Amygdala (tissue), 56 donors: ENCODE measurements at regions not wholly inside any gene's neighbourhood (a gene's known extent, or its start where the extent isn't known, plus 50 kb on each side); places are given as distances from the start of the nearest gene placed in this dataset.
"Not testable (repeated sequence)": the region's sequence is repeated elsewhere in the genome, so short reads cannot be mapped to it uniquely, and the experiment has no call there.

Source experiments
- DNase-seq, 56 donors: peaks; one replicate each; lab custom pipeline; 2025; lab: John Stamatoyannopoulos, UW

- DNase-seq = no peak
Observed at GRCh38 chr12:92062539-92063493, 82.8 kb downstream of the BTG1 start.

- DNase-seq = no peak
Observed at GRCh38 chr12:92061061-92061460, 84.6 kb downstream of the BTG1 start.

DNA sequence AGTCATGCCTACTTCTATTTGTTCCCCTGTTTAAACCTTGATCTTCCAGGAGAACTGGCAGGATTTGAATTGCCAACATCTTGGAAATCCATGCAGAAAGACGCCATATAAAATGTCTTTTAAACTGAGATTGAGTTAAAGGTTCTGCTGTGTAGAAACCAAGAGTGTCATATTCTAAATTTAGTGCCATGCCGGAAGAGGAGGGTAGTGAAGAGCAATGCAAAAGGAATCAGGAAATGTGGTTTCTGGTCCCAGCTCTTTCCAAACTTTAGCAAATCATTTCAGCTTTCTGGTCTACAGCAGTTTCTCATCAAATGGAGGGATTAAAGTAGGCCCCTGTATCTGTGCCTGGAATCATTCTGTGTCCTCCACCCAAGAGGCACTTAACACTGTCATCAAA lies 85.7 kb downstream of the BTG1 start:
- no peak for DNase-seq

GRCh38 chr12:92058664-92059063 lies 87.0 kb downstream of the BTG1 start:
- no peak for DNase-seq

DNA sequence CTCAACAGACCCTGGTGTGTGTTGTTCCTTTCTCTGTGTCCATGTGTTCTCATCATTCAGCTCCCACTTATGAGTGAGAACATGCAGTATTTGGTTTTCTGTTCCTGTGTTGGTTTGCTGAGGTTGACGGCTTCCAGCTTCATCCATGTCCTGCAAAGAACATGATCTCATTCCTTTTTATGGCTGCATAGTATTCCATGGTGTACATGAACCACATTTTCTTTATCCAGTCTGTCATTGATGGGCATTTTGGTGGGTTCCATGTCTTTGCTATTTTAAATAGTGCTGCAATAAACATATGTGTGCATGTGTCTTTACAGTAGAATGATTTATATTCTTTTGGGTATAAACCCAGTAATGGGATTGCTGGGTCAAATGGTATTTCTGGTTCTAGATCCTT lies 88.9 kb downstream of the BTG1 start:
- DNase-seq = not testable (repeated sequence)

DNA sequence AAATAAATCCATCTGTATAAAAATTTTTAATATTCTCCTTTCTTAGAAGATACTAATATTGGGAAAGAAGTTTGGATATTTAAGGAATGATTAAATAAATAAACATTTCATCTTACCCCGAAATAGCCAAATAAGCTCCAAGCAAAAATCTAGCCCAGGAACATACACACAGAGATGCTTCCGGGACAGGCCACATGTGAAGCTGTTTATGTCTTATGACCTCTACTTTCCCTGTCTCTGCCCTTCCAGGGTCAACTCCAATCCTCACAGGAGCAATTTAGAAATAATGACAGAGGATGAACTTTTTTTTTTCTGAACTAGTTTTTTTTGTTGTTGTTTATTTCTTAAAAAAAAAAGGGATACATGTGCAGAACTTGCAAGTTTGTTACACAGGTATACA lies 89.4 kb downstream of the BTG1 start:
- DNase-seq = no peak

- DNase-seq = no peak
Observed at GRCh38 chr12:92055877-92056276, 89.8 kb downstream of the BTG1 start.

GRCh38 chr12:92051441-92051840 lies 94.2 kb downstream of the BTG1 start:
- DNase-seq = no peak

DNA sequence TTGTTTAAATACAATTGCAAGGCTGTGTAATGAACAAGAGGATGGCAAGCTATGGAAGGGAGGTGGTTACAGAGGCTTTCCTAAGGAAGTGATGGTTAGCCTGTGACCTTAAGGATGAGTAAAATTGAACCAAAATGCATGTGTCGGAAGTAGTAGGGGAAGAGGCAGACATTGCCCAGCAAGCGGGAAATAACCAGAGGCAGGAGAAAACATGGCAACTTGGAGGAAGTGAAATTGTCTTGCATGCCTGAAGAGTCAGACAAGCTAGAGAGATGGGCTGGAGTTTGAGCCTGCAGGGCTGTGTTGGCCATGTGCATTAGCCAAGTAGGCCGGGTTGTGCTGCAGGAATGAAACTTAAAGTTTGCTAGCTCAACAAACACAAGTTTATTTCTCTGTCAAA lies 96.2 kb downstream of the BTG1 start:
- no peak for DNase-seq

- no peak for DNase-seq
Observed at GRCh38 chr12:92047393-92047826, 98.2 kb downstream of the BTG1 start.

DNA sequence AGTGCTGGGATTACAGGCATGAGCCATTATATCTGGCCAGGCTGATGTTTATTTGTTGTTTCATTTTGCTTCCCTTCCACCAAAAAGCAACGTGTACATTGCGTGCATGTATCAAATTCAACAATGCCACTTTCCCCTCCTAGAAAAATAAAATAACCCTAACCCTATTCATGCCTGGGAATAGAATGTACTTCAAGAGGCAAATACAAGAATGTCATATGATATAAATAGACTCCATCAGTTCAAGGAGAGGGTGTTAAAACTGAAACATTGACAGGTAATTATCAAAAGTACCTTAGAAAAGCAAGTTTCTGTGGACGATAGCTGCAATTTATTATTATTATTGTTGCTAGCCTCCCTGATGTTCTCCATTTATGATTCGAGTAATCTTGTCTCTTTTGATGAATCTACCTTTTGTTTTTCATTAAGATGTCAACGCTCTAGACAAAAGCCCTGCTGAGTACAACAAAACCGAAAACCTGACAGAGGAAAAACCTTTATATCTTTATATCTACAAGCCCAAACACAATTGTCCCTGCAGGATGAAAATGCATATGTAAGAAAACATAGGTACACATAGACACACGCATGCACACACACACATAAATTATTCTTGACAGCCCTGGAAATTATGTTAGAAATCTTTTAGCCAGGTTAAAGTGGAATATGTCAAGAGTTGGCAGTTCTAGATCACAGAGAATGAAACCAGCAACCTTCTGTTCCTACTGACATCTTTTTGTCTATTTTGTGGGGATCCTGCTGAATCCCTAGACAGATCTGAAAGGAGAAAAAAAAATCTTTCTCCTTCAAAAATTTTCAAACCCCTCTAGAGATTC lies 98.9 kb downstream of the BTG1 start:
- no peak for DNase-seq

GRCh38 chr12:92045852-92046251 lies 99.8 kb downstream of the BTG1 start:
- DNase-seq = no peak

- no peak for DNase-seq
Observed at GRCh38 chr12:92044435-92044834, 101.2 kb downstream of the BTG1 start.

DNA sequence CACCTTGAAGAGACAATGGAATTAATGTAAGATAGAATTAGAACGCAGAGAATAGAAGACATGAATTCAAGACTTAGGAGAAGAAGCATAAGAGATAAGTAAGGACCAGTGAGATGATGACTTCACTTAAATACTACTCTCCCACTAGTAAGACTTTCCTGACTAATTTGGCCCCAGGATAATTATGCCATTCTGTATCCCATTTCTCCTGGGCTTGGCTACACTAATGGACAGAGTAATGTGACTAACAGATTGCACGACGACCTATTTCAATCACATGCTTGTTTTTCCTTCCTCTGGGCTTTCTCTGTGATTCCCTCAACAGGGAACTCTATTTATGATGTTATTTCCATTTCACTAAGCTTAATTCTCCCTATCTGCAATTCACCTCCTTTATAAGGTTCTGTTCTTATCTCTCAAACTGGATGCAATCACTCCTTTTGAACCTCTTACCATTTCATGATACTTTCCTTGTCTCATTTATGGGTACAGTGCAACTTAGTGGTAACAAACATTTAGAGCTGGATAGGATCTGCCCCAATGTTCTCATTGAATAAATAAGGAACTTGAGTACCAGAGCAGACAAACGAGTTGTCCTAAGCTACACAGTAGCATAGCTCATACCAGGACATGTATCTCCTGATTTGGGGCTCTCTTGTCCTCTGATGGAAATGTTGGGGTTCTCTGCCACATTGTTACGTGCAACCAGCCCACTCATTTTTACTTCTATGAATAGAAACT lies 102.7 kb downstream of the BTG1 start:
- no peak for DNase-seq

- no peak for DNase-seq
Observed at GRCh38 chr12:92041742-92042141, 103.9 kb downstream of the BTG1 start.

- DNase-seq = peak in 1 of 56 donors; percentile 4
Observed at GRCh38 chr12:92039046-92039445, 106.6 kb downstream of the BTG1 start.

GRCh38 chr12:92038476-92038875 lies 107.2 kb downstream of the BTG1 start:
- DNase-seq = no peak

GRCh38 chr12:92036771-92037453 lies 108.7 kb downstream of the BTG1 start:
- peak in 2 of 56 donors; percentile 15 to 25 for DNase-seq

GRCh38 chr12:92036061-92036620 lies 109.5 kb downstream of the BTG1 start:
- DNase-seq = no peak

DNA sequence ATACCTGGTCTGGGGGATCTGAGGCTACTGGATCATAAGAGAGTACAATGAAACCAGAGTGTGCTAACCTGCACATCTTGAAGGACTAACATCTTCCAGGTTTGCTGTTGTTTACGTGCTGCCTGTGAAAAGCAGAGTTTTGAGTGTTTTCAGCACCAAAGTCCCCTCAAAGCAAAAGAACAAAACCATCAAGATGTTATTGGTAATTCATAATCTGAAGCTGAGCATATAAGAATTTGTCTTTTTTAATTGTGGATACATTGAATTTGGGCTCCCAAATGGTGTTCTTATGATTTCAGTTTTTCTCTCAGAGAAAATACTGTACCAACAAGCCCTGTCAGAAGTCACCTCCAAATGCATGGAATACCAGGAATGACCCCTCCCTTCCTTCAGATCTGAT lies 110.2 kb downstream of the BTG1 start:
- no peak for DNase-seq
